Lung (tissue), 11 donors: ENCODE measurements at regions not wholly inside any gene's neighbourhood (a gene's known extent, or its start where the extent isn't known, plus 50 kb on each side); places are given as distances from the start of the nearest gene placed in this dataset.

Experiments used
- ATAC-seq: fragments of 200-7000 bp; cut with Tn5 transposase; one replicate; pipeline ENCODE4 v1.9.1; 2020; ENCODE audit warnings: moderate number of reproducible peaks; ENCODE audit not compliant: insufficient read depth, low FRiP score
- DNase-seq, 3 donors: peaks; one replicate each; pipeline ENCODE4 v3.0.0-alpha.2; 2013 to 2017
- H3K27ac ChIP-seq, 2 donors: one replicate each; pipeline ENCODE4 v1.5.1; 2013; ENCODE audit warnings: mild to moderate bottlenecking in 2 of 2, moderate library complexity in 2 of 2, control low read depth in 1 of 2, inconsistent platforms in 1 of 2, low read depth in 1 of 2, low read length in 1 of 2
- H3K27me3 ChIP-seq, 3 donors: one replicate each; pipeline ENCODE4 v1.5.1; 2013; ENCODE audit warnings: low read length in 2 of 3; ENCODE audit not compliant: control insufficient read depth in 3 of 3, insufficient read depth in 3 of 3
- H3K36me3 ChIP-seq, 4 donors: one replicate each; pipeline ENCODE4 v1.5.1; 2013; ENCODE audit warnings: low read length in 4 of 4, mild to moderate bottlenecking in 1 of 4, moderate library complexity in 1 of 4; ENCODE audit not compliant: control insufficient read depth in 4 of 4, insufficient read depth in 4 of 4
- H3K4me1 ChIP-seq, 5 donors: one replicate each; pipeline ENCODE4 v1.5.1; 2013; ENCODE audit warnings: low read length in 5 of 5, mild to moderate bottlenecking in 2 of 5, moderate library complexity in 1 of 5; ENCODE audit not compliant: control insufficient read depth in 5 of 5, insufficient read depth in 5 of 5
- H3K4me3 ChIP-seq: one replicate; pipeline ENCODE4 v1.5.1; 2013; ENCODE audit warnings: mild to moderate bottlenecking, control low read depth, moderate library complexity
- H3K9ac ChIP-seq, 2 donors: one replicate each; pipeline ENCODE4 v1.5.1; 2013; ENCODE audit warnings: low read length in 2 of 2, control low read depth in 1 of 2; ENCODE audit not compliant: insufficient read depth in 1 of 2
- H3K9me3 ChIP-seq, 4 donors: one replicate each; pipeline ENCODE4 v1.5.1; 2013; ENCODE audit warnings: low read length in 3 of 4, mild to moderate bottlenecking in 1 of 4, moderate library complexity in 1 of 4; ENCODE audit not compliant: control insufficient read depth in 4 of 4, insufficient read depth in 3 of 4
- WGBS, 2 donors: extraction: QIAGEN DNeasy Blood & Tissue Kit; methylation state at CpG; one replicate each; pipeline ENCODE4 v1.1.7; 2013; 5-methylcytosine and 5-hydroxymethylcytosine counted together
- TF ChIP-seq, protein P1 (sequence below): IDR thresholded peaks from 2 replicates; pipeline ENCODE4 v1.5.1; 2012; ENCODE audit warnings: mild to moderate bottlenecking; ENCODE audit errors: control extremely low read depth, extremely low read depth
- donor health status: control.
- donor health status: control.
- donor health status: Bipolar disorder and iron deficiency.
- donor health status: healthy.
- donor health status: DM: yes; HTN: yes; CAD: no.

DNA sequence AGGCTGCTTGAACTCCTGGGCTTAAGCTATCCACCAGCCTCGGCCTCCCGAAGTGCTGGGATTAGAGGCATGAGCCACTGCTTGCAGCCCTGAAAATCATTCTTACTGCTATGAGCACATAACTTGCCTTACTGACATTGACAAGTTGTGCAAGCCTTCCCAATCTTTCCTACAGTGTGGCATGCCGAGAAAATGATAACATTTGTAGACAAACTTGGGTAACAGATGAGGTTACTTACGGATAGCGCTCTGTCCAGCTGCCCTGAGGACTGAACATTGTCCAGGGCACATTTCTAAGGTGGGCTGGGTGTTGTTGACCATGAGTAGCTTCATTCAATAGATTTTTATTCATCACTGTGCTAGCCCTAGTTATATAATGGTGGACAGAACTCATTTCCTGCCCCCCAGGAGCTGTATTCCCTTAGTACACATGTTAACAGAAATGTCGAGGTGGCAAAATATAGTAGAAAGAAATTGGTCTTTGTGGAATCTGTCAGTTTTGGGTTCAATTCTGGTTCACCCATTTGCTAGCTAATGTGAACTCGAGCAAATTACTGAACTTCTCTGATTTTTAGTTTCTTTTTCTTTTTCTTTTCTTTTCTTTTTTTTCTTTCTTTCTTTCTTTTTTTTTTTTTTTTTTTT is 118.4 kb upstream of the AKIRIN2 start:
- Histone ChIP-seq H3K9ac (no peak overlapping the region), H3K4me3 (no peak overlapping the region), H3K36me3 (no peaks in the 10 kb centered on the region), H3K4me1 (peaks cover 0 to 18% (median 0%) of the 10 kb centered on the region in 5 donors), H3K27ac (no peak overlapping the region), H3K9me3 (no peaks in the 10 kb centered on the region), H3K27me3 (no peaks in the 10 kb centered on the region)
- DNase-seq = no peak
- no peak for ATAC-seq
- TF ChIP-seq, protein P1, sequence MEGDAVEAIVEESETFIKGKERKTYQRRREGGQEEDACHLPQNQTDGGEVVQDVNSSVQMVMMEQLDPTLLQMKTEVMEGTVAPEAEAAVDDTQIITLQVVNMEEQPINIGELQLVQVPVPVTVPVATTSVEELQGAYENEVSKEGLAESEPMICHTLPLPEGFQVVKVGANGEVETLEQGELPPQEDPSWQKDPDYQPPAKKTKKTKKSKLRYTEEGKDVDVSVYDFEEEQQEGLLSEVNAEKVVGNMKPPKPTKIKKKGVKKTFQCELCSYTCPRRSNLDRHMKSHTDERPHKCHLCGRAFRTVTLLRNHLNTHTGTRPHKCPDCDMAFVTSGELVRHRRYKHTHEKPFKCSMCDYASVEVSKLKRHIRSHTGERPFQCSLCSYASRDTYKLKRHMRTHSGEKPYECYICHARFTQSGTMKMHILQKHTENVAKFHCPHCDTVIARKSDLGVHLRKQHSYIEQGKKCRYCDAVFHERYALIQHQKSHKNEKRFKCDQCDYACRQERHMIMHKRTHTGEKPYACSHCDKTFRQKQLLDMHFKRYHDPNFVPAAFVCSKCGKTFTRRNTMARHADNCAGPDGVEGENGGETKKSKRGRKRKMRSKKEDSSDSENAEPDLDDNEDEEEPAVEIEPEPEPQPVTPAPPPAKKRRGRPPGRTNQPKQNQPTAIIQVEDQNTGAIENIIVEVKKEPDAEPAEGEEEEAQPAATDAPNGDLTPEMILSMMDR = no peak
- WGBS, 2 donors = 91 to 94% methylated on average over 7 of the region's 7 CpGs

- 74 to 96% methylated on average over 1 of the region's 1 CpG for WGBS, 2 donors
- no peak for DNase-seq
- TF ChIP-seq, protein P1 = no peak
- H3K4me3 ChIP-seq = no peak overlapping the region
- no peak overlapping the region for H3K27ac ChIP-seq
- no peak overlapping the region for H3K9ac ChIP-seq
- no peaks in the 10 kb centered on the region for H3K9me3 ChIP-seq
- H3K27me3 ChIP-seq = no peaks in the 10 kb centered on the region
- no peaks in the 10 kb centered on the region for H3K36me3 ChIP-seq
- H3K4me1 ChIP-seq = peaks cover 0 to 7% (median 0%) of the 10 kb centered on the region in 5 donors
- no peak for ATAC-seq
Observed at GRCh38 chr6:87817183-87817582, 115.2 kb upstream of the AKIRIN2 start.

GRCh38 chr6:87815449-87815848 is 113.4 kb upstream of the AKIRIN2 start:
- ATAC-seq (no peak), DNase-seq (no peak)
- H3K36me3 ChIP-seq = no peaks in the 10 kb centered on the region
- no peak overlapping the region for H3K9ac ChIP-seq
- no peaks in the 10 kb centered on the region for H3K4me1 ChIP-seq
- 72 to 95% methylated on average over 1 of the region's 1 CpG for WGBS, 2 donors
- no peaks in the 10 kb centered on the region for H3K27me3 ChIP-seq
- H3K9me3 ChIP-seq = no peaks in the 10 kb centered on the region
- TF ChIP-seq, protein P1 = no peak
- no peak overlapping the region for H3K4me3 ChIP-seq
- H3K27ac ChIP-seq = no peak overlapping the region
